H9 (cell line): ENCODE measurements at regions not wholly inside any gene's neighbourhood (a gene's known extent, or its start where the extent isn't known, plus 50 kb on each side); places are given as distances from the start of the nearest gene placed in this dataset.

Source experiments
- DNase-seq: peaks from one replicate; pipeline ENCODE4 v3.0.0-alpha.2; 2017
- H2AFZ ChIP-seq: one replicate; pipeline ENCODE4 v1.6.1; 2013; ENCODE audit warnings: mild to moderate bottlenecking, low read length, control low read depth, moderate library complexity
- H2AK5ac ChIP-seq: 2 replicates; pipeline ENCODE4 v1.6.1; 2013; ENCODE audit warnings: low read length, control low read depth, mixed read lengths; ENCODE audit not compliant: insufficient read length
- H2BK120ac ChIP-seq: one replicate; pipeline ENCODE4 v1.6.1; 2013; ENCODE audit warnings: low read depth, mild to moderate bottlenecking, low read length, control low read depth, inconsistent platforms; ENCODE audit not compliant: poor library complexity, severe bottlenecking
- H2BK12ac ChIP-seq: 2 replicates; pipeline ENCODE4 v1.6.1; 2013; ENCODE audit warnings: low read length, control low read depth, mixed read lengths, low read depth; ENCODE audit not compliant: insufficient read length
- H2BK15ac ChIP-seq: 2 replicates; pipeline ENCODE4 v1.6.1; 2013; ENCODE audit warnings: low read depth, low read length, control low read depth
- H2BK20ac ChIP-seq: one replicate; pipeline ENCODE4 v1.6.1; 2013; ENCODE audit warnings: low read depth, mild to moderate bottlenecking, low read length, control low read depth, inconsistent platforms; ENCODE audit not compliant: poor library complexity, severe bottlenecking
- H2BK5ac ChIP-seq: 2 replicates; pipeline ENCODE4 v1.6.1; 2013; ENCODE audit warnings: low read length, control low read depth, mixed read lengths; ENCODE audit not compliant: insufficient read length
- H3K14ac ChIP-seq: 2 replicates; pipeline ENCODE4 v1.6.1; 2013; ENCODE audit warnings: low read length, control low read depth; ENCODE audit not compliant: insufficient read depth
- H3K18ac ChIP-seq: 2 replicates; pipeline ENCODE4 v1.6.1; 2013; ENCODE audit warnings: low read depth, mild to moderate bottlenecking, mixed read lengths, low read length, control low read depth; ENCODE audit not compliant: insufficient read length
- H3K23ac ChIP-seq: 2 replicates; pipeline ENCODE4 v1.6.1; 2013; ENCODE audit warnings: low read length, control low read depth, mixed read lengths, low read depth; ENCODE audit not compliant: insufficient read length
- H3K23me2 ChIP-seq: 2 replicates; pipeline ENCODE4 v1.6.1; 2013; ENCODE audit warnings: low read depth, mild to moderate bottlenecking, mixed read lengths, low read length, control low read depth; ENCODE audit not compliant: insufficient read length, poor library complexity, severe bottlenecking
- H3K27ac ChIP-seq: 2 replicates; pipeline ENCODE4 v1.5.1; 2013; ENCODE audit warnings: low read length, control low read depth, mixed read lengths, low read depth; ENCODE audit not compliant: insufficient read length
- H3K27me3 ChIP-seq: 2 replicates; pipeline ENCODE4 v1.6.1; 2013; ENCODE audit warnings: low read length, control low read depth, inconsistent platforms; ENCODE audit not compliant: insufficient read depth
- H3K4ac ChIP-seq: 2 replicates; pipeline ENCODE4 v1.6.1; 2013; ENCODE audit warnings: low read depth, mild to moderate bottlenecking, control low read depth, inconsistent platforms, low read length, moderate library complexity
- H3K4me1 ChIP-seq: 2 replicates; pipeline ENCODE4 v1.6.1; 2013; ENCODE audit warnings: low read length, control low read depth, inconsistent platforms; ENCODE audit not compliant: insufficient read depth
- H3K4me2 ChIP-seq: 2 replicates; pipeline ENCODE4 v1.6.1; 2013; ENCODE audit warnings: low read length, control low read depth, mixed read lengths; ENCODE audit not compliant: insufficient read length, insufficient read depth
- H3K56ac ChIP-seq: 2 replicates; pipeline ENCODE4 v1.6.1; 2013; ENCODE audit warnings: low read depth, mild to moderate bottlenecking, mixed read lengths, low read length, control low read depth; ENCODE audit not compliant: insufficient read length
- H3K79me1 ChIP-seq: 2 replicates; pipeline ENCODE4 v1.6.1; 2013; ENCODE audit warnings: low read depth, mild to moderate bottlenecking, moderate library complexity, low read length, control low read depth, inconsistent platforms; ENCODE audit not compliant: insufficient read depth, poor library complexity, severe bottlenecking
- H3K79me2 ChIP-seq: 2 replicates; pipeline ENCODE4 v1.6.1; 2013; ENCODE audit warnings: low read length, control low read depth, inconsistent platforms; ENCODE audit not compliant: insufficient read depth
- H3K9ac ChIP-seq: 2 replicates; pipeline ENCODE4 v1.6.1; 2013; ENCODE audit warnings: low read length, control low read depth, mixed read lengths; ENCODE audit not compliant: insufficient read length; ENCODE audit errors: extremely low read depth
- H3K9me3 ChIP-seq: one replicate; pipeline ENCODE4 v1.6.1; 2013; ENCODE audit warnings: low read depth, low read length, inconsistent platforms; ENCODE audit not compliant: control insufficient read depth
- H3T11ph ChIP-seq: one replicate; pipeline ENCODE4 v1.6.1; 2013; ENCODE audit warnings: mild to moderate bottlenecking, low read length, control low read depth, inconsistent platforms
- H4K20me1 ChIP-seq: one replicate; pipeline ENCODE4 v1.6.1; 2013; ENCODE audit not compliant: control insufficient read depth, insufficient read length, insufficient read depth
- H4K5ac ChIP-seq: 2 replicates; pipeline ENCODE4 v1.6.1; 2013; ENCODE audit warnings: low read depth, mild to moderate bottlenecking, mixed read lengths, low read length, control low read depth; ENCODE audit not compliant: insufficient read length
- H4K8ac ChIP-seq: replicated peaks from 2 replicates; pipeline ENCODE4 v1.6.1; 2013; ENCODE audit warnings: low read length, control low read depth, mixed read lengths, low read depth; ENCODE audit not compliant: insufficient read length
- H4K91ac ChIP-seq: 2 replicates; pipeline ENCODE4 v1.6.1; 2013; ENCODE audit warnings: low read depth, mild to moderate bottlenecking, moderate library complexity, mixed read lengths, low read length, control low read depth; ENCODE audit not compliant: insufficient read length
- H3K27ac Mint-ChIP-seq, 3 experiments: 2 replicates in 2 of 3; 3 replicates in 1 of 3; pipeline ENCODE4 v1.8.0; 2020 to 2021; ENCODE audit warnings: mixed read lengths in 3 of 3, mild to moderate bottlenecking in 1 of 3, moderate library complexity in 1 of 3
- H3K27me3 Mint-ChIP-seq: 2 replicates; pipeline ENCODE4 v1.8.0; 2021; ENCODE audit warnings: low read depth, mild to moderate bottlenecking, moderate library complexity, mixed read lengths
- H3K36me3 Mint-ChIP-seq, 3 experiments: 2 replicates in 2 of 3; 3 replicates in 1 of 3; pipeline ENCODE4 v1.8.0; 2020 to 2021; ENCODE audit warnings: low read depth in 3 of 3, mixed read lengths in 3 of 3; ENCODE audit not compliant: insufficient read depth in 1 of 3
- H3K4me1 Mint-ChIP-seq, 2 experiments: 2 replicates each; pipeline ENCODE4 v1.8.0; 2020; ENCODE audit warnings: mixed read lengths in 2 of 2
- H3K4me3 Mint-ChIP-seq, 2 experiments: 2 replicates in 1 of 2; 3 replicates in 1 of 2; pipeline ENCODE4 v1.8.0; 2020 to 2021; ENCODE audit warnings: mild to moderate bottlenecking in 2 of 2, mixed read lengths in 2 of 2, moderate library complexity in 1 of 2
- H3K9me3 Mint-ChIP-seq, 2 experiments: 2 replicates in 1 of 2; 3 replicates in 1 of 2; pipeline ENCODE4 v1.8.0; 2020; ENCODE audit warnings: mild to moderate bottlenecking in 2 of 2, mixed read lengths in 2 of 2, moderate library complexity in 1 of 2
- CTCF ChIP-seq: fragments of 200-600 bp; sonication (generic); conservative IDR thresholded peaks from 3 replicates; pipeline ENCODE4 v1.8.0; 2021; ENCODE audit warnings: antibody characterized with exemption, mild to moderate bottlenecking
- WGBS: extraction: QIAGEN DNeasy Blood & Tissue Kit; methylation state at CpG from one replicate; pipeline ENCODE4 v1.1.7; 2013; ENCODE audit warnings: missing lambda C conversion rate, low lambda C conversion rate, mixed read lengths; ENCODE audit not compliant: insufficient read length; ENCODE audit errors: extremely low coverage; 5-methylcytosine and 5-hydroxymethylcytosine counted together

GRCh38 chr6:170184316-170184715 is 106.6 kb downstream of the DLL1 start:
- no peaks in the 10 kb centered on the region for H3K27me3 ChIP-seq
- H2AFZ ChIP-seq, result no peak overlapping the region
- H3K9me3 ChIP-seq, result no peaks in the 10 kb centered on the region
- H3K27ac Mint-ChIP-seq, result no peak overlapping the region
- no peak overlapping the region for H3K56ac ChIP-seq
- H4K8ac ChIP-seq, result no peak overlapping the region
- H2AK5ac ChIP-seq, result no peak overlapping the region
- no peak overlapping the region for H3K23ac ChIP-seq
- H3K14ac ChIP-seq, result no peak overlapping the region
- no peak for TF ChIP-seq CTCF
- no peak overlapping the region for H2BK15ac ChIP-seq
- H3K36me3 Mint-ChIP-seq, result peaks cover 0 to 5% (median 3%) of the 10 kb centered on the region in 3 experiments; a peak in 5 of 7 replicates
- peaks cover 17% of the 10 kb centered on the region for H3K27me3 Mint-ChIP-seq
- H3K4ac ChIP-seq, result no peak overlapping the region
- no peaks in the 10 kb centered on the region for H3K79me1 ChIP-seq
- H3K9me3 Mint-ChIP-seq, result peaks cover 5 to 8% of the 10 kb centered on the region in 2 experiments; a peak in 4 of 5 replicates
- no peaks in the 10 kb centered on the region for H3K4me1 ChIP-seq
- no peaks in the 10 kb centered on the region for H4K20me1 ChIP-seq
- H3K4me1 Mint-ChIP-seq, result no peaks in the 10 kb centered on the region
- no peak overlapping the region for H3T11ph ChIP-seq
- H3K4me2 ChIP-seq, result no peak overlapping the region
- H2BK120ac ChIP-seq, result no peak overlapping the region
- no peak overlapping the region for H4K91ac ChIP-seq
- no peak overlapping the region for H3K27ac ChIP-seq
- H2BK12ac ChIP-seq, result no peak overlapping the region
- no CpG with 5 or more reads among the region's 5 CpGs for WGBS
- H2BK20ac ChIP-seq, result no peak overlapping the region
- no peak for DNase-seq
- H4K5ac ChIP-seq, result no peak overlapping the region
- H3K9ac ChIP-seq, result no peak overlapping the region
- no peaks in the 10 kb centered on the region for H3K79me2 ChIP-seq
- no peaks in the 10 kb centered on the region for H3K23me2 ChIP-seq
- H3K4me3 Mint-ChIP-seq, result no peak overlapping the region
- no peak overlapping the region for H2BK5ac ChIP-seq
- no peak overlapping the region for H3K18ac ChIP-seq
